A549 (cell line): ENCODE measurements at regions not wholly inside any gene's neighbourhood (a gene's known extent, or its start where the extent isn't known, plus 50 kb on each side); places are given as distances from the start of the nearest gene placed in this dataset.

Source experiments
- ATAC-seq, 2 experiments: fragments of 200-7000 bp in 1 of 2; fragments of >200 bp in 1 of 2; cut with Nextera tagmentation in 1 of 2; cut with Tn5 transposase in 1 of 2; 3 replicates each; pipeline versions ENCODE4 v1.8.0 to v1.9.1; 2018 to 2020; ENCODE audit warnings: mild to moderate bottlenecking in 1 of 2, moderate library complexity in 1 of 2
- CTCF ChIA-PET: fragments of 300-600 bp; sonication (Branson Sonifier 250); formaldehyde crosslinking; extraction: SDS; loops from one replicate; lab custom pipeline; 2021; ENCODE audit warnings: antibody characterized with exemption, inconsistent platforms; lab: Yijun Ruan, JAX
- POLR2A ChIA-PET: fragments of 350-600 bp; formaldehyde crosslinking; extraction: SDS; loops from one replicate; lab custom pipeline; 2021; ENCODE audit warnings: antibody characterized with exemption, inconsistent platforms; lab: Yijun Ruan, JAX
- DNase-seq, 2 experiments: peaks; one replicate each; pipeline versions ENCODE4 v3.0.0 to v3.0.0-alpha.2; 2011 to 2016; ENCODE audit warnings: low read depth in 1 of 2, low spot score in 1 of 2
- FAIRE-seq: peaks from 2 replicates; lab custom pipeline; 2011; peaks lifted over from hg19 to GRCh38; lab: Jason Lieb, UNC
- H3K27ac ChIP-seq, 2 experiments: fragments of >200 bp; sonication (Bioruptor Twin); formaldehyde crosslinking; 3 replicates each; pipeline ENCODE4 v1.5.1; 2016 to 2017
- H3K4me1 ChIP-seq: fragments of >200 bp; sonication (Bioruptor Twin); formaldehyde crosslinking; 3 replicates; pipeline ENCODE4 v1.6.1; 2016
- H3K4me2 ChIP-seq: fragments of >200 bp; sonication (Bioruptor Twin); formaldehyde crosslinking; 3 replicates; pipeline ENCODE4 v1.6.1; 2016
- H3K4me3 ChIP-seq: fragments of >200 bp; sonication (Bioruptor Twin); formaldehyde crosslinking; 3 replicates; pipeline ENCODE4 v1.5.1; 2016
- H3K9me3 ChIP-seq: fragments of >200 bp; sonication (Bioruptor Twin); formaldehyde crosslinking; 3 replicates; pipeline ENCODE4 v1.6.1; 2016
- CBX2 ChIP-seq: fragments of 200-600 bp; sonication (generic); IDR thresholded peaks from 2 replicates; pipeline ENCODE4 v1.6.1; 2016; ENCODE audit warnings: low read depth, mild to moderate bottlenecking, borderline replicate concordance
- CEBPB ChIP-seq, 2 experiments: fragments of >200 bp in 1 of 2; sonication (Bioruptor Twin) in 1 of 2; formaldehyde crosslinking in 1 of 2; IDR thresholded peaks; 2 replicates each; pipeline ENCODE4 v1.6.1; 2012 to 2016
- CHD4 ChIP-seq: fragments of 200-600 bp; sonication (generic); IDR thresholded peaks from 2 replicates; pipeline ENCODE4 v1.6.1; 2016; ENCODE audit warnings: antibody characterized with exemption, mild to moderate bottlenecking, borderline replicate concordance
- EHF ChIP-seq: fragments of 250-450 bp; sonication (Bioruptor Pico); IDR thresholded peaks from 2 replicates; pipeline ENCODE4 v1.5.0; 2020; ENCODE audit warnings: mild to moderate bottlenecking
- FOSL2 ChIP-seq, 2 experiments: fragments of 450-650 bp in 1 of 2; fragments of >200 bp in 1 of 2; sonication (Bioruptor Twin) in 1 of 2; formaldehyde crosslinking; IDR thresholded peaks; 2 replicates each; pipeline versions ENCODE4 v1.5.0 to v1.6.1; 2016 to 2020; ENCODE audit warnings: mild to moderate bottlenecking in 1 of 2, moderate library complexity in 1 of 2
- FOXS1 ChIP-seq: fragments of 250-450 bp; sonication (Bioruptor Pico); IDR thresholded peaks from 2 replicates; pipeline ENCODE4 v1.5.0; 2020; ENCODE audit warnings: mild to moderate bottlenecking, moderate library complexity
- HOXB13 ChIP-seq: fragments of 250-450 bp; sonication (Bioruptor Pico); IDR thresholded peaks from 2 replicates; pipeline ENCODE4 v1.5.0; 2020; ENCODE audit warnings: low read depth, mild to moderate bottlenecking, moderate library complexity
- JUN ChIP-seq, 2 experiments: fragments of >200 bp; sonication (Bioruptor Twin); formaldehyde crosslinking; IDR thresholded peaks; 2 replicates in 1 of 2; 3 replicates in 1 of 2; pipeline ENCODE4 v1.6.1; 2016 to 2017
- JUNB ChIP-seq: fragments of >200 bp; sonication (Bioruptor Twin); formaldehyde crosslinking; IDR thresholded peaks from 2 replicates; pipeline ENCODE4 v1.6.1; 2016
- KDM5A ChIP-seq: fragments of 200-600 bp; sonication (generic); IDR thresholded peaks from 2 replicates; pipeline ENCODE4 v1.6.1; 2016; ENCODE audit warnings: antibody characterized with exemption, mild to moderate bottlenecking
- PHF8 ChIP-seq: fragments of 200-600 bp; sonication (generic); IDR thresholded peaks from 2 replicates; pipeline ENCODE4 v1.6.1; 2016; ENCODE audit warnings: low read depth, mild to moderate bottlenecking, antibody characterized with exemption, moderate library complexity, borderline replicate concordance
- RAD21 ChIP-seq, 2 experiments: fragments of >200 bp in 1 of 2; sonication (Bioruptor Twin) in 1 of 2; formaldehyde crosslinking in 1 of 2; IDR thresholded peaks in 1 of 2; conservative IDR thresholded peaks in 1 of 2; 2 replicates in 1 of 2; 3 replicates in 1 of 2; pipeline ENCODE4 v1.6.1; 2012 to 2018; ENCODE audit warnings: inconsistent platforms in 1 of 2
- RFX5 ChIP-seq: fragments of 450-650 bp; IDR thresholded peaks from 2 replicates; pipeline ENCODE4 v1.7.1; 2014; ENCODE audit warnings: antibody characterized with exemption, mild to moderate bottlenecking, moderate library complexity
- RNF2 ChIP-seq: fragments of 200-600 bp; sonication (generic); IDR thresholded peaks from 2 replicates; pipeline ENCODE4 v1.6.1; 2016; ENCODE audit warnings: low read depth, mild to moderate bottlenecking, antibody characterized with exemption, moderate library complexity, borderline replicate concordance
- SREBF2 ChIP-seq: fragments of 450-650 bp; IDR thresholded peaks from 2 replicates; pipeline ENCODE4 v1.6.1; 2014; ENCODE audit warnings: mild to moderate bottlenecking, moderate library complexity
- ZC3H11A ChIP-seq: fragments of 450-650 bp; IDR thresholded peaks from 2 replicates; pipeline ENCODE4 v1.6.1; 2014; ENCODE audit warnings: antibody characterized with exemption, mild to moderate bottlenecking
- ZFP36 ChIP-seq: fragments of 450-650 bp; IDR thresholded peaks from 2 replicates; pipeline ENCODE4 v1.6.1; 2014; ENCODE audit warnings: borderline replicate concordance; ENCODE audit not compliant: partially characterized antibody
- ZSCAN20 ChIP-seq: fragments of 250-450 bp; sonication (Bioruptor Pico); IDR thresholded peaks from 2 replicates; pipeline ENCODE4 v1.8.0; 2022; ENCODE audit warnings: mild to moderate bottlenecking, moderate library complexity
- WGBS: methylation state at CpG from one replicate; pipeline ENCODE4 v1.1.6; 2017; ENCODE audit errors: missing lambda C conversion rate; 5-methylcytosine and 5-hydroxymethylcytosine counted together
- TF ChIP-seq, protein P1 (sequence below): IDR thresholded peaks from 2 replicates; pipeline ENCODE4 v1.6.1; 2012
- TF ChIP-seq, protein P2 (sequence below): fragments of 150-350 bp; IDR thresholded peaks from 2 replicates; pipeline ENCODE4 v1.6.1; 2014; ENCODE audit warnings: low read depth, mild to moderate bottlenecking, low read length
- TF ChIP-seq, protein P3 (sequence below): fragments of >200 bp; sonication (Bioruptor Twin); formaldehyde crosslinking; IDR thresholded peaks from 3 replicates; pipeline ENCODE4 v1.6.1; 2016
- TF ChIP-seq, protein P4 (sequence below): fragments of 450-650 bp; IDR thresholded peaks from 2 replicates; pipeline ENCODE4 v1.6.1; 2014; ENCODE audit warnings: antibody characterized with exemption
- TF ChIP-seq, protein P5 (sequence below): fragments of >200 bp; sonication (Bioruptor Twin); formaldehyde crosslinking; IDR thresholded peaks from 3 replicates; pipeline ENCODE4 v1.5.1; 2016

DNA sequence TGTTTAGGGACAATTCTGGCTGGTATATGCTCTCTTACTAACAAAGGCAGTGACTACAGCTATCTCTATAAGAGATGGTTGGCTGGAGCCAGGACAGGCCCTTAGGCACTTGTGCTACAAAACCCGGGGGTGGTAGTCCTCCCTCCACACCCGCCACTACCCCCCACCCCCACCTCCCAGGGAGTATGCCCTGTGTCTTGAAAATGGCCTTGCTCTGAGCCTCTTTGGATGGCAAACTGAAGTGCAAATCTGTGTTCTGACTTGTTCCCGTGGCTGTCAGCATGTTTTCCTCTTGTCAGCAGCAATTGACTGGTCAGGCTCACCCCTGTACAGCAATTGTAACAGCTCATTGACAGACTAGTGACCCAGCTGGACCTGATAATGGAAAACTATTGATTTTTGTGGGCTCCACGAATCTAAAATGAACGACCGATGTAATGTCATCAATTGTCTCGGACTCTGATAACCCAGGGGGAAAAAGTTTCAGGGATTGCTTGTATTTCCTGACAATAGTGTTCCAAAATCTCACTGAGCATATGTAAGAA, 139.4 kb upstream of the BARHL2 start:
- ATAC-seq (no peak), FAIRE-seq (no peak), DNase-seq (no peak)
- Histone ChIP-seq H3K4me1 (no peaks in the 10 kb centered on the region), H3K4me2 (no peak overlapping the region), H3K27ac (no peak overlapping the region), H3K9me3 (no peaks in the 10 kb centered on the region), H3K4me3 (no peak overlapping the region)
- TF ChIP-seq EHF (CRISPR knock-in tag), result no peak
- TF ChIP-seq, protein P1, sequence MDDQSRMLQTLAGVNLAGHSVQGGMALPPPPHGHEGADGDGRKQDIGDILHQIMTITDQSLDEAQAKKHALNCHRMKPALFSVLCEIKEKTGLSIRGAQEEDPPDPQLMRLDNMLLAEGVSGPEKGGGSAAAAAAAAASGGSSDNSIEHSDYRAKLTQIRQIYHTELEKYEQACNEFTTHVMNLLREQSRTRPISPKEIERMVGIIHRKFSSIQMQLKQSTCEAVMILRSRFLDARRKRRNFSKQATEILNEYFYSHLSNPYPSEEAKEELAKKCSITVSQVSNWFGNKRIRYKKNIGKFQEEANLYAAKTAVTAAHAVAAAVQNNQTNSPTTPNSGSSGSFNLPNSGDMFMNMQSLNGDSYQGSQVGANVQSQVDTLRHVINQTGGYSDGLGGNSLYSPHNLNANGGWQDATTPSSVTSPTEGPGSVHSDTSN, result no peak
- TF ChIP-seq CBX2, result no peak
- TF ChIP-seq, protein P2, sequence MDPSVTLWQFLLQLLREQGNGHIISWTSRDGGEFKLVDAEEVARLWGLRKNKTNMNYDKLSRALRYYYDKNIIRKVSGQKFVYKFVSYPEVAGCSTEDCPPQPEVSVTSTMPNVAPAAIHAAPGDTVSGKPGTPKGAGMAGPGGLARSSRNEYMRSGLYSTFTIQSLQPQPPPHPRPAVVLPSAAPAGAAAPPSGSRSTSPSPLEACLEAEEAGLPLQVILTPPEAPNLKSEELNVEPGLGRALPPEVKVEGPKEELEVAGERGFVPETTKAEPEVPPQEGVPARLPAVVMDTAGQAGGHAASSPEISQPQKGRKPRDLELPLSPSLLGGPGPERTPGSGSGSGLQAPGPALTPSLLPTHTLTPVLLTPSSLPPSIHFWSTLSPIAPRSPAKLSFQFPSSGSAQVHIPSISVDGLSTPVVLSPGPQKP, result no peak
- TF ChIP-seq CHD4, result no peak
- no peak for TF ChIP-seq RAD21 (conservative IDR thresholded peaks at IDR 0.05 in 1 of 2, IDR thresholded peaks at IDR 0.05 in 1 of 2)
- TF ChIP-seq, protein P3, sequence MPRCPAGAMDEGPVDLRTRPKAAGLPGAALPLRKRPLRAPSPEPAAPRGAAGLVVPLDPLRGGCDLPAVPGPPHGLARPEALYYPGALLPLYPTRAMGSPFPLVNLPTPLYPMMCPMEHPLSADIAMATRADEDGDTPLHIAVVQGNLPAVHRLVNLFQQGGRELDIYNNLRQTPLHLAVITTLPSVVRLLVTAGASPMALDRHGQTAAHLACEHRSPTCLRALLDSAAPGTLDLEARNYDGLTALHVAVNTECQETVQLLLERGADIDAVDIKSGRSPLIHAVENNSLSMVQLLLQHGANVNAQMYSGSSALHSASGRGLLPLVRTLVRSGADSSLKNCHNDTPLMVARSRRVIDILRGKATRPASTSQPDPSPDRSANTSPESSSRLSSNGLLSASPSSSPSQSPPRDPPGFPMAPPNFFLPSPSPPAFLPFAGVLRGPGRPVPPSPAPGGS, result no peak
- no peak for TF ChIP-seq PHF8
- no peak for TF ChIP-seq RNF2
- TF ChIP-seq SREBF2, result no peak
- ChIA-PET POLR2A (no interaction called here), CTCF (no interaction called here)
- WGBS, result 54% methylated on average over 6 of the region's 7 CpGs

DNA sequence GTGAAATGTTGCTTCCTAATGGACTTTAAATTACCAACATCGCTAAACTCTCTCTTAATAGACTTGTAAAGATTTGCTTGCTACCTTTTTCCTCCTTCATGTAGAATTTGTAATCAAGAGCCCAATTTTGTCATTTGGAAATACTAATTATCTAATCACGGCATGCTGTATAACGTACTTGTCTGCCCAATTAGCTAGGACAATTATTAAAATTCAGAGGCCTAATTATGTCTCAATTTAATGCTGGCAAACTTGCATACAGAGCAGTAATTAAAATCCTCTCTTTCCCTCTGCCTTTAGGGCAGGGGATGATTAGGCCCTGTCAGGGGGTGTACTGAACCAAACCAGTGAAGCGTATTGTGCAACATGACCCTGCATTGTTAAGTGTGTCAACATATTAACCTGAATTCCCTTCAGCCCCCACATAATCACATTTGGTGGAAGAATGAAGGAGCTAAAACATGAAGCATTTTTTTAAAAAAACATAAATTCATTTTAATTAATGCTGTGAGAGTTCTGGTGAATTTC, 137.4 kb upstream of the BARHL2 start:
- ATAC-seq, result no peak
- CTCF ChIA-PET, result no interaction called here

DNA sequence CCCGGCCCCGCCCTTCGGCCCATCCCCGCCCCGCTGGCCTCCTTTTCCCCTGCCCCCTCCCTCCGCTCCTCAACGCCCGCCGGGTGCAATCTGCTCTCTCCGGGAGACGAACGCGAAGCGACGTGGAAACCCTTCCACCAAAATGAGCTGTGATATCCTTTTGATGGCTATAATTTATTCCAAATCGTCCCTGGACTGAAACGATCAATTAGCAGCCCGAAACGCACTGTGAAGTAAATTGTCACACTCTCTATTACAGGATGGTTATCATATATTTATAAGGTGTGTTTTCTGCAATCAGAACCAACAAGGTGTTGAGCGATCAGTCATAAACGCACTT, 134.6 kb upstream of the BARHL2 start:
- DNase-seq (no peak), FAIRE-seq (no peak), ATAC-seq (no peak; a peak in 1 of 6 replicates)
- 0 out of 3 replicates have a peak, but pooled peaks cover 3% of the 10 kb centered on the region for H3K4me1 ChIP-seq
- TF ChIP-seq KDM5A, result no peak
- TF ChIP-seq HOXB13 (CRISPR knock-in tag), result no peak
- no peak for TF ChIP-seq RFX5
- TF ChIP-seq ZFP36, result no peak
- no peak for TF ChIP-seq ZC3H11A
- TF ChIP-seq, protein P4, sequence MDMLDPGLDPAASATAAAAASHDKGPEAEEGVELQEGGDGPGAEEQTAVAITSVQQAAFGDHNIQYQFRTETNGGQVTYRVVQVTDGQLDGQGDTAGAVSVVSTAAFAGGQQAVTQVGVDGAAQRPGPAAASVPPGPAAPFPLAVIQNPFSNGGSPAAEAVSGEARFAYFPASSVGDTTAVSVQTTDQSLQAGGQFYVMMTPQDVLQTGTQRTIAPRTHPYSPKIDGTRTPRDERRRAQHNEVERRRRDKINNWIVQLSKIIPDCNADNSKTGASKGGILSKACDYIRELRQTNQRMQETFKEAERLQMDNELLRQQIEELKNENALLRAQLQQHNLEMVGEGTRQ, result no peak
- TF ChIP-seq SREBF2, result no peak
- no peak for TF ChIP-seq CEBPB (IDR thresholded peaks at IDR 0.05)
- no peak for TF ChIP-seq ZSCAN20
- TF ChIP-seq JUN (IDR thresholded peaks at IDR 0.05), result no peak
- TF ChIP-seq CBX2, result no peak
- no peak for TF ChIP-seq FOSL2 (IDR thresholded peaks at IDR 0.05)
- no peak for TF ChIP-seq FOSL2 (CRISPR knock-in tag; IDR thresholded peaks at IDR 0.05)
- no peak for TF ChIP-seq JUNB
- no peak for TF ChIP-seq EHF (CRISPR knock-in tag)
- no peak for TF ChIP-seq PHF8
- TF ChIP-seq, protein P5, sequence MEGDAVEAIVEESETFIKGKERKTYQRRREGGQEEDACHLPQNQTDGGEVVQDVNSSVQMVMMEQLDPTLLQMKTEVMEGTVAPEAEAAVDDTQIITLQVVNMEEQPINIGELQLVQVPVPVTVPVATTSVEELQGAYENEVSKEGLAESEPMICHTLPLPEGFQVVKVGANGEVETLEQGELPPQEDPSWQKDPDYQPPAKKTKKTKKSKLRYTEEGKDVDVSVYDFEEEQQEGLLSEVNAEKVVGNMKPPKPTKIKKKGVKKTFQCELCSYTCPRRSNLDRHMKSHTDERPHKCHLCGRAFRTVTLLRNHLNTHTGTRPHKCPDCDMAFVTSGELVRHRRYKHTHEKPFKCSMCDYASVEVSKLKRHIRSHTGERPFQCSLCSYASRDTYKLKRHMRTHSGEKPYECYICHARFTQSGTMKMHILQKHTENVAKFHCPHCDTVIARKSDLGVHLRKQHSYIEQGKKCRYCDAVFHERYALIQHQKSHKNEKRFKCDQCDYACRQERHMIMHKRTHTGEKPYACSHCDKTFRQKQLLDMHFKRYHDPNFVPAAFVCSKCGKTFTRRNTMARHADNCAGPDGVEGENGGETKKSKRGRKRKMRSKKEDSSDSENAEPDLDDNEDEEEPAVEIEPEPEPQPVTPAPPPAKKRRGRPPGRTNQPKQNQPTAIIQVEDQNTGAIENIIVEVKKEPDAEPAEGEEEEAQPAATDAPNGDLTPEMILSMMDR, result no peak
- no peak for TF ChIP-seq FOXS1
- H3K27ac ChIP-seq, result peak overlapping the region in 1 of 2 experiments; percentile 95; a peak in 2 of 6 replicates
- no peaks in the 10 kb centered on the region for H3K9me3 ChIP-seq
- POLR2A ChIA-PET, result no interaction called here
- peak overlapping the region; percentile 95 for H3K4me2 ChIP-seq
- CTCF ChIA-PET, result interaction anchor here (0.8 to 1.6 kb wide), 5 partner anchors 9 to 314 kb away, joined by 3 to 5 read pairs (median 3); no protein-coding TSS in a partner anchor
- 9% methylated on average over 7 of the region's 21 CpGs for whole genome bisulfite sequencing
- H3K4me3 ChIP-seq, result peak overlapping the region; percentile 84

More for the DNA sequence above, 137.4 kb upstream of the BARHL2 start:
- 85% methylated on average over 4 of the region's 4 CpGs for WGBS
- Histone ChIP-seq H3K27ac (no peak overlapping the region), H3K9me3 (no peaks in the 10 kb centered on the region), H3K4me1 (0 out of 3 replicates have a peak, but pooled peaks cover 3% of the 10 kb centered on the region), H3K4me2 (no peak overlapping the region), H3K4me3 (no peak overlapping the region)
- POLR2A ChIA-PET, result no interaction called here
- DNase-seq (no peak), FAIRE-seq (no peak)
- TF ChIP-seq ZFP36, result no peak
